ENCODE measurements at regions not wholly inside any gene's neighbourhood (a gene's known extent, or its start where the extent isn't known, plus 50 kb on each side); places are given as distances from the start of the nearest gene placed in this dataset.
"Not testable (repeated sequence)": the region's sequence is repeated elsewhere in the genome, so short reads cannot be mapped to it uniquely, and the experiment has no call there.

- FAIRE-seq = no peak
Observed at GRCh38 chr2:175679231-175679630, 322.8 kb downstream of the LNPK start.

- FAIRE-seq = no peak
Observed at GRCh38 chr2:175677880-175678279, 324.2 kb downstream of the LNPK start.

- FAIRE-seq = no peak
Observed at GRCh38 chr2:175676813-175677212, 325.3 kb downstream of the LNPK start.

GRCh38 chr2:175668804-175669203 is 333.3 kb downstream of the LNPK start:
- FAIRE-seq = not testable (repeated sequence)

GRCh38 chr2:175662335-175662734 is 339.7 kb downstream of the LNPK start:
- FAIRE-seq = no peak

GRCh38 chr2:175648577-175649063 is 353.4 kb downstream of the LNPK start:
- FAIRE-seq = no peak

GRCh38 chr2:175647058-175647457 is 355.0 kb downstream of the LNPK start:
- FAIRE-seq = no peak

- FAIRE-seq = no peak
Observed at GRCh38 chr2:175640655-175641054, 361.4 kb downstream of the LNPK start.

GRCh38 chr2:175633227-175633626 is 368.8 kb downstream of the LNPK start:
- no peak for FAIRE-seq

GRCh38 chr2:175631245-175631623 is 370.8 kb downstream of the LNPK start:
- FAIRE-seq = no peak

- FAIRE-seq = no peak
Observed at GRCh38 chr2:175630280-175631244, 371.5 kb downstream of the LNPK start.

GRCh38 chr2:175628243-175628642 is 373.8 kb downstream of the LNPK start:
- FAIRE-seq = no peak

- FAIRE-seq = no peak
Observed at GRCh38 chr2:175627405-175627804, 374.7 kb downstream of the LNPK start.

- FAIRE-seq = no peak
Observed at GRCh38 chr2:175626796-175627195, 375.3 kb downstream of the LNPK start.

GRCh38 chr2:175624785-175625184 is 377.3 kb downstream of the LNPK start:
- FAIRE-seq = no peak

GRCh38 chr2:175624211-175624761 is 377.8 kb downstream of the LNPK start:
- no peak for FAIRE-seq

- no peak for FAIRE-seq
Observed at GRCh38 chr2:175621821-175622220, 380.2 kb downstream of the LNPK start.

GRCh38 chr2:175620106-175620505 is 382.0 kb downstream of the LNPK start:
- no peak for FAIRE-seq

- no peak for FAIRE-seq
Observed at GRCh38 chr2:175619179-175620045, 382.7 kb downstream of the LNPK start.

- no peak for FAIRE-seq
Observed at GRCh38 chr2:175612280-175612679, 389.8 kb downstream of the LNPK start.

GRCh38 chr2:175606010-175606841 is 395.8 kb downstream of the LNPK start:
- no peak for FAIRE-seq

- no peak for FAIRE-seq
Observed at GRCh38 chr2:175605640-175606009, 396.4 kb downstream of the LNPK start.

All from TTC549 (cell line).